Amniotic epithelial cell (primary cell): ENCODE measurements at regions not wholly inside any gene's neighbourhood (a gene's known extent, or its start where the extent isn't known, plus 50 kb on each side); places are given as distances from the start of the nearest gene placed in this dataset.
A peak's percentile ranks its signal among the peaks of the same experiment; 100 is the strongest.
"Not testable (repeated sequence)": the region's sequence is repeated elsewhere in the genome, so short reads cannot be mapped to it uniquely, and the experiment has no call there.

Experiments used
- DNase-seq: peaks from one replicate; pipeline ENCODE4 v3.0.0-alpha.2; 2010; ENCODE audit warnings: low read depth

- DNase-seq: not testable (repeated sequence)
These were observed 269.8 kb upstream of the DCN start for GRCh38 chr12:91452464-91452863.

GRCh38 chr12:91441993-91442952 lies 259.7 kb upstream of the DCN start:
- no peak for DNase-seq

- no peak for DNase-seq
These were observed 258.6 kb upstream of the DCN start for GRCh38 chr12:91441246-91441645.

- peak; percentile 72 for DNase-seq
These were observed 251.5 kb upstream of the DCN start for GRCh38 chr12:91434081-91434480.

DNA sequence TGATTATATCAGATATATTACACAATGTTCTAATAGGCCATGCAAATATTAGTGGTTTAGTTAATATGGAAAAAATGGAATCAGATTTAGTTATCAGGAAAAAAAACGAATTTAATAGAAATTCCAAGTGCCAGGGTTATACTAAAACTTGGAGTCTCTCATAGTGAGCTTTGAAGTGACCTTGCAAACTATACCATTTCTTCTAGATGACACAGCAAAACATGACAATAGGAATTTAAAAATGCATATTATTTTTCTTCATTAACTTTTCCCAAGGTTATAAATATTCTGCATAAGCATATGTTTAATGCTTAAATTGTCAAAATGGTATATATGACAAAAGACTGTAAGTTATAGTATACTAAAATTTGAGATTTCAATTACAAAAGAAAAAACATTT lies 250.1 kb upstream of the DCN start:
- no peak for DNase-seq

- peak; percentile 86 for DNase-seq
These were observed 249.5 kb upstream of the DCN start for GRCh38 chr12:91432089-91432488.

DNA sequence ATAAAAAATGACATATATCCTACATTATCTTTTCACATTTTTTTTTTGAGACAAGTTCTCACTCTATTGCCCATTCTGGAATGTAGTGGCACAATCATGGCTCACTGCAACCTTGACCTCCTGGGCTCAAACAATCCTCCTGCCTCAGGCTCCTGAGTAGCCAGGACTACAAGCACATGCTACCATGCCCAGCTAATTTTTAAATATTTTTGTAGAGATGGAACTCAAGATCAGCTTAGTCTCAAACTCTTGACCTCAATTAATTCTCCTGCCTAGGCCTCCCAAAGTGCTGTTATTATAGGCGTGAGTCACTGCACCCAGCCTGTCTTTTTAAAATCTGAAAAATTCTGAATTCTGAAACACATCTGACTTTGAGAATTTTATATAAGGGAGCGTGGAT lies 241.9 kb upstream of the DCN start:
- no peak for DNase-seq

DNA sequence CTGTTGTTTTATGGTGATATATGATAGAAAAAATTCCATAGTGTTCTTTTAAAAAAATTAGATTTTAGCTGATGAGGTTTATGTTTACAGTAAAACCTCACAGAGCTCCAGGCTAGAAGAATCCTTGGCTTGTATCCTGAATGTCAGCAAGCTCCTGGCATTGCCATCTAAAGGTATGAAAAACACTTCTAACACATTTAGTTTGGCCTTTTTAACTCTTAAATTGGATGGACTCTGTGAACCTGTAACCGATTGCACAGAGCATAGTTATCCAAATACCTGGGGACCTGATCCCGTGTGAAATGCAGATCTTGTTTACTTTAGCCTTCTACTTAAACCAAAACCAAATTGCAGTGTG lies 241.1 kb upstream of the DCN start:
- DNase-seq: no peak

DNA sequence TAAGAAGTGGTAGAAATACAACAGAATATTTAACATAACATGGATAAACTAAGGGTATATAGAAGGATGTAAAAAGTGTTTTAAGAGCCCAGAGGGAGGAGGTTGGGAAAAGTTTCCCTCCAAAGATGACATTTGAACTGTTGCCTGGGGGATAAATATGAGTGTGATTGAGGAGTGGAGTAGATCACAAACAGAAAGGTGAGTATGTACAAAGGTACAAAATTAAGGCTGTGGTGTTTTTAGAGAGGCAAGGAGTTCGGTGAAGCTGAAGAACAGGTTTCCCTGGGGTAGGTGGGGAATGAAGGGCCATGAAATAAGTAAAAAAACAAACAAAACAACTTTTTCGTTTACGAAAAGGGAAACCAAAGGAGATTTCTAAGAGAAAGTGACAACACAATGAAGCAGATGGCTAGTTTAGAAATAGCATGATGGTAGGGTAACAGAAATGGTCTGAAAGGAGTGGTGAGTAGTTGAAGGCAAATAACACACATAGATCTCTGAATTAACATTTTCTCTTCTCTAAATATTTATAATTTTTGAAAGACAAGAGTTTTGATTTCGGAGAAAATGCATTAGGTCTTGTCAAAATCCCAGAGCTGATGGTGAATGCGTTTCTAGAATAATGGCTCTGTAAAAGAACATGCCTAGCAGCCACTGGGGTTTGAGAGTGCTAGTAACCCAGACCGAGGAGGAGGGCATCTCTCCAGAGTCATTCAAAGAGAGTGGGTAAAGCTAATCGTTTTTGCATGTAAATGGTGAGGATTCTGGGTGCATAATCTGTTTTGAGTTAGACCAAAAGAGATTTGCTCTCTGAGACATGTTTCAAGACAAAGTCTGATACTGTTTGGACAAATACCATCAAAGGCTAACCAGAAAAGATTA lies 240.4 kb upstream of the DCN start:
- DNase-seq: no peak

DNA sequence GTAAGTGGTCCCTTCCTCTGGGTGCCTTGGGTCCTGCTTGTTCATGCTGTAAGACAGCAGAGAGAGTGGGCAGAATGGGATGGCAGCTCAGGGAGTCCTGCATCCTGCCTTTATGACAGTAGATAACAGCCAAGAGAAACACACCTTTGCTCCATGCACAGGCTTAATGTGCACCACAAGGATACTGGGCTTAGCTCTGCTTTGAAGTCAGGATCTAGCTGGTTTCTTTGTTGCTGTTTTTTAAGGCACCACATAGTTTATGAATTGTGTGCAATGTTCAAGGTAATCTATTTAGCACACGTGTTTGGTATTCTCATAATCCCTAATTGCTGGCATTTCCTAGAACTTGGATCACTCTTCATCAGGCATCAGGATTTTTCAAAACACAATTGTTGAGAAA lies 239.5 kb upstream of the DCN start:
- no peak for DNase-seq

GRCh38 chr12:91419809-91420208 lies 237.2 kb upstream of the DCN start:
- no peak for DNase-seq

DNA sequence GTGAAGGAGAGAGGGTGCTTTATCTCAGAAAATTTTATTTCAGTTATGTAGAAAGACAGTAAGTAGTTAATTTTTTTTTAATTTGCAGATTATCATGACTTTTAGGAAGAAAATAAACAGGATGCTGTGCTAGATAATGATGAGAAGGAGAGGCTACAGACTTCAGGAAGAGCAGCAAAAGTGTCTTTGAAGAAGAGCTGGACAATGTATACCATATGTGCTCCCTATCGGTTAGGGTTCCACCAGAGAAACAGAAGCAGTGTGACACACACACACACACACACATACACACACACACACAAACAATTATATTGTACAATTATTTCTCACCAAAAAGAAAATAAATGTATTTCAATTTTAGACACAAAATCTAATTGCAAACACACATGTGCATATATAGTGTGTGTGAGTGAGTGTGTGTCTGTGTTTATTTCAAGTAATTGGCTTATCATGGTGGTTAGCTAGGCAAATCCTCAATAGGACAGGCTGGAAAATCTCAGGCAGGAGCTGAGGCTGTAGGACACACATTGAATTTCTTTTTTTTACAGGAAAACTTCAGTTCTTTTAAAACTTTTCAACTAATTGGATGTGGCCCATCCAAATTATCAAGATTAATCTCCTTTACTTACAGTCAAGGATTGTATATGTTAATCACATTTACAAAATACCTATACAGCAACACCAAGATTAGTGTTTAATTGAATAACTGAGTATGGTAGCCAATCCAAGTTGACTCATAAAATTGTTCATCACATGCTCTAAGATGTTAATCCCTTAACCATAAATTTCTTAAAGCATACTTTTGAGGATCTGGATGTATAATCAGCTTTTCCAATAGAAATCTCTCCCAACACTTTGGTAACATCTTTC lies 235.8 kb upstream of the DCN start:
- no peak for DNase-seq

- no peak for DNase-seq
These were observed 235.0 kb upstream of the DCN start for GRCh38 chr12:91417650-91418049.

DNA sequence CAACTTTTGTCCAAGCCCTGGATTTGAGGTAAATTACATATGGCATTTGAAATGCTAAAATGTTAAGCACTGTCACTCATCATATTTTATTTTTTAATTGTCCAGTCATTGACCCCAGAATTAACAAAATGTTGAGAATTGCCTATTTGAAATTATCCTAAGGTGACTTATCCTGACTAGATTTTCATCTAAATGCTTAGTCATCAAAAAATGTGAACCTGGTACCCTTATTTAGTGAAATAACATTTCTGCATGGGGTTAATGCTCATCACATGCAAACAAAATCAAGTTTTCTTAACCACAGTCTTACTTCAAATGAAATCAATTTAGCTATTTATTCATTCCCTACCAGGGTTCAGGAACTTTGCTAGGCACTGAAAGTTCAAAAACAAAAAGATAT lies 232.0 kb upstream of the DCN start:
- DNase-seq: no peak

- DNase-seq: peak; percentile 79
These were observed 231.2 kb upstream of the DCN start for GRCh38 chr12:91413581-91414546.

DNA sequence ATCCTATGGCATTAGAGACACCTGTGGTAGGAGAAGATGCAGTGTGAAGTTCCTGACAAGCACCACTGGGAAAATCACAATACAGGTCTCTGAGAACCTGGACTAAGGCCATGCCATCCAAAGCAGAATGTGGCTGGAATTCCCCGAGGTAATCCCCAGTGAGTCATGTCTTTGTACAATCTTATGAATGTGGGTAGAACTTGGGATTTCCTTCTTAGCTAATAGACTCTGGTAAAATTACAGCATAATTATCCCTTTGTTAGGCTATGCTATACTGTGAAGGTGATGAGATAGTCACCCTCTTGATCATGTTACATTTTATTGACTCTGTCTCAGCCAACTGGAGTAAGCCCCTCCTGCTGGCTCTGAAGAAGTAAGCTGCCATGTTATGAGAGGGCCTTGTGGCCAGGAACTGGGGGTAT lies 224.3 kb upstream of the DCN start:
- peak; percentile 78 for DNase-seq

GRCh38 chr12:91404441-91404840 lies 221.8 kb upstream of the DCN start:
- DNase-seq: no peak

DNA sequence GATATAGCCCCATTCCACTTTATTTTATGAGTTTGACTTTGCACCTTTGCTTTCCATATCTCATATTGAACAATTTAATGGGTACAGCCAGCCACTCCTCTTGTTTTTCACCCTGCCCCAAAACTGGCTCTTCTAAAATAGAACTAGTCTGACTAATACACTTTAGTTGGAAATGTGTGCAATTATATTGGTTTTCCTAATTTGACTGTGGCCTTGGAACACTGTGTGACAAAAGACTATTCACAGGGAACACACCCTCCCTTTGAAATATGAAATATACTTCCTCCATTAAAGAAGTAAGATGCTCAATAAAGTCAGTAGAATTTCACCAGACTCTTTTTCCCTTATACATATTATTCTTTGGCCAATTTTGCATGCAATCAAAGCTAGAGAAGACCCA lies 218.6 kb upstream of the DCN start:
- DNase-seq: no peak

DNA sequence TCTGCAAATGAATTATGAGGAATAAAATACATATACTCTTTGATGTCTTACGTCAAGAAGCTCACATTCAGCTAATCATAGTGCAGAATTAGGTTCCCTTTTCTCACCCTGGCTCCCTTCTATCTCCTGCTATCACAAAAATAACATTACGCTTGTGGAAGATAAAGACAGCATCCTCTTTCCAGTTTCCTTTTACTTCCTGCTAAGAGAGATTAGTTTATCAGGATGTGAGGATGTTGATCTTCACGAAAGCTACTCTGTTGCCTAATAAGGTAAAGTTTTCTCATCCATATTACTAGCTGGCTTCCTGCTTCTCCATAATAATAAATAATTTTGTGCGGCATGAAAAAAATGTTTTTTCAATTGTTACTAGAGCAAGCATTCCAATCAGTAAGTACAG lies 217.7 kb upstream of the DCN start:
- DNase-seq: peak; percentile 43

GRCh38 chr12:91397866-91398532 lies 215.4 kb upstream of the DCN start:
- DNase-seq: no peak
